ENCODE measurements at regions not wholly inside any gene's neighbourhood (a gene's known extent, or its start where the extent isn't known, plus 50 kb on each side); places are given as distances from the start of the nearest gene placed in this dataset.

- TF ChIP-seq CTCF (IDR thresholded peaks at IDR 0.05) (no peak), ZFX (IDR thresholded peaks at IDR 0.05; ENCODE audit: borderline replicate concordance) (no peak)
Observed at GRCh38 chr16:51592001-51592501, 441.0 kb upstream of the SALL1 start.
